NB4 (cell line): ENCODE measurements at regions not wholly inside any gene's neighbourhood (a gene's known extent, or its start where the extent isn't known, plus 50 kb on each side); places are given as distances from the start of the nearest gene placed in this dataset.

Experiments
- CTCF ChIP-seq: IDR thresholded peaks from one replicate; pipeline ENCODE4 v1.5.1; 2012; ENCODE audit warnings: low read depth, low read length
- MAX ChIP-seq: IDR thresholded peaks from 2 replicates; pipeline ENCODE4 v1.6.1; 2011; ENCODE audit warnings: low read depth, low read length
- MYC ChIP-seq: IDR thresholded peaks from 2 replicates; pipeline ENCODE4 v1.6.1; 2011; ENCODE audit warnings: low read depth, low read length
- POLR2A ChIP-seq: IDR thresholded peaks from 2 replicates; pipeline ENCODE4 v1.6.1; 2011; ENCODE audit warnings: mild to moderate bottlenecking; ENCODE audit not compliant: insufficient read length; ENCODE audit errors: extremely low read depth

GRCh38 chr10:64130152-64130551 is 609.0 kb downstream of the REEP3 start:
- TF ChIP-seq MAX (no peak), CTCF (no peak), POLR2A (no peak), MYC (no peak)
